GM18526 (cell line): ENCODE measurements at regions not wholly inside any gene's neighbourhood (a gene's known extent, or its start where the extent isn't known, plus 50 kb on each side); places are given as distances from the start of the nearest gene placed in this dataset.

ENCODE experiments used
- POLR2A ChIP-seq: IDR thresholded peaks from 3 replicates; pipeline ENCODE4 v1.6.1; 2011; ENCODE audit not compliant: insufficient read length; ENCODE audit errors: extremely low read depth

GRCh38 chr6:11318835-11319813, 86.7 kb upstream of the NEDD9 start:
- no peak for TF ChIP-seq POLR2A

DNA sequence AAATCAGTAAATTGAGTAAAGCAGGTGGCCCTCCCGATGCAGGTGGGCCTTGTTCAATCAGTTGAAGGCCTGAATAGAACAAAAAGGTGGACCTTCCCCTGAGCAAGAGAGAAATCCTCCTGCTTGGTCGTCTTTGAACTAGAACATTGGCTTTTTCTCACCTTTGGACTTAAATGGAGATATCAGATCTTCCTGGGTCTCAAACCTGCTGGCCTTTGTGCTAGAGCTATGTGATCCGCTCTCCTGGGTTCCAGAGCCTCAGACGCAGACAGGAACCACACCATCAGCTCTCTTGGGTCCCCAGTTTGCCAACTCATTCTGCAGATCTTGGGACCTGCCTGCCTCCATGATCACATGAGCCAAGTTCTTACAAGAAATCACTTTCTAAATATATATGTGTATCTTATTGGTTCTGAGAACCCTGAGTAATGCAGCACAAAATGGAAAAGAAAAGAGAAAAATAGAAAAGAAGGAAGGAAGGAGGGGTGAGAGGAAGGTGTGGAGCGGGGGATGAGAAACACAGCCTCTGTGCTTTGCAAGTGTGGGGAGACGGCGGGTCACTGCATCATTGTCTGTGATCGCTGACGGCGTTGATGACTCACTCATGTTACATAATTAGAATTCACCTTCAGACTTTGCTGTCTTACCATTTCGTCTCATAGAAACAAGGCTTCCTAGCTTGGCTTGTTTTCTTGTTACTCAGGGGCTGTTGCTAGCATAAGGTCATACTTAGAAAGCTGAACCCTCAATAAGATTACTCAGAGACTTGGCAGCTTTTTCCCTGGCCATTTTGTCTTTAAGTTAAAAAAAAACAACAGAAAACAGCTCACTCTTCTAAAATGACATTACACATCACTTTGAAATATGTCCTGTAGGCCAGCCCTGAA, 85.7 kb upstream of the NEDD9 start:
- TF ChIP-seq POLR2A, result no peak

GRCh38 chr6:11315743-11316437, 83.4 kb upstream of the NEDD9 start:
- TF ChIP-seq POLR2A, result no peak

DNA sequence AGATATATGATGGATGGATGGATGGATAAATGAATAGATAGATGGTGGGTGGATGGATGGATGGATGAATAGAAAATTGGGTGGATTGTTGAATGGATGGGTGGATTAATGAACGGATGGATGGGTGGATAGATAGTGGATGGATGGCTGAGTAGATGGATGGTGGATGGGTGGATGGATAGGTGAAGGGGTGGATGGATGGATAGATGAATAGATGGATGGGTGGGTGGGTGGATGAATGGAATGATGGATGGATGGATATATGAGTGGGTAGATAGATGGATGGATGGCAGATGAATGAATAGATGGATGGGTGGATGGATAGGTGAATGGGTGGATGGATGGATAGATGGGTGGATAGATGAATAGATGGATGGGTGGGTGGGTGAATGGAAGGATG, 80.7 kb upstream of the NEDD9 start:
- no peak for TF ChIP-seq POLR2A

GRCh38 chr6:11311970-11312369, 79.5 kb upstream of the NEDD9 start:
- TF ChIP-seq POLR2A, result no peak

- no peak for TF ChIP-seq POLR2A
Measured at GRCh38 chr6:11309947-11310665, 77.6 kb upstream of the NEDD9 start.

DNA sequence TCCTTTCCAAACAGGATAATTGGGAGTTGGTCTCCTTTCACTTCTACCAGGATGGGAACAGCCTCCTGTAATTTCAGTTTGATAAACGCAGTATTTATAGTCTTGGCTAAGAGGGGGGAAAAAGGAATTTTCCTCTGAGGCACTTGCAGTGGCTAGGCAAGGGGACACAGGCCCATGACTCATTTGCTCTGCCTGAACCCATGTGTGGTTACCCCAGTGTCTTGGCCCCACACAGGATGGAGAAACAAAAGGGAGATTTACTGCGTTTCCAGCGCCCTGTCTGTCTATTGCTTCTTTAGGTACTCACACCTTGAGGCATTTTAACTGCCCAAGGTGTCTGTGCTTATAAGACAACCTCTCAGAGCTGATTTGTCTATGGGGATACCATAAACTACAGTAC, 74.8 kb upstream of the NEDD9 start:
- no peak for TF ChIP-seq POLR2A

- no peak for TF ChIP-seq POLR2A
Measured at GRCh38 chr6:11304946-11305345, 72.5 kb upstream of the NEDD9 start.

DNA sequence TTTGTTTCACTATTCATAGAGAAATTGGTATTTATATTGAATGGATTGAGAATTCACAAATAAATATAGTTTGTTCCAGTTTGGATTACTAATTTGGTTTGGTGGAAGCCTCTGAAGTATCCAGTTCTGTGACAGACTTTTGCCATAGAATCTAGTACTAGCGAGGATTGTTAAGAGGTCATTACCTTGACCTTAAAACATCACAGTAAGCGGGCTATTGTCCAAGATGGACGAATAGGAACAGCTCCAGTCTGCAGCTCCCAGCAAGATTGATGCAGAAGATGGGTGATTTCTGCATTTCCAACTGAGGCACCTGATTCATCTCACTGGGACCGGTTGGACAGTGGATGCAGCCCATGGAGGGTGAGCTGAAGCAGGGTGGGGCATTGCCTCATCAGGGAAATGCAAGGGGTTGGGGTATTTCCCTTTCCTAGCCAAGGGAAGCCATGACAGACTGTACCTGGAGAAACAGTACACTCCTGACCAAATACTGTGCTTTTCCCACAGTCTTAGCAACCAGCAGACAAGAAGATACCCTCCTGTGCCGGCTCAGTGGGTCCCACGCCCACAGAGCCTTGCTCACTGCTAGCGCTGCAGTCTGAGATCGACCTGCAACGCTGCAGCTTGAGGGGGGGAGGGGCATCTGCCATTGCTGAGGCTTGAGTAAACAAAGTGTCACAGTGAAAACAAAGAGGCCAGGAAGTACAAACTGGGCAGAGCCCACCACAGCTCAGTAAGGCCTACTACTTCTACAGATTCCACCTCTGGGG, 66.4 kb upstream of the NEDD9 start:
- TF ChIP-seq POLR2A, result no peak

DNA sequence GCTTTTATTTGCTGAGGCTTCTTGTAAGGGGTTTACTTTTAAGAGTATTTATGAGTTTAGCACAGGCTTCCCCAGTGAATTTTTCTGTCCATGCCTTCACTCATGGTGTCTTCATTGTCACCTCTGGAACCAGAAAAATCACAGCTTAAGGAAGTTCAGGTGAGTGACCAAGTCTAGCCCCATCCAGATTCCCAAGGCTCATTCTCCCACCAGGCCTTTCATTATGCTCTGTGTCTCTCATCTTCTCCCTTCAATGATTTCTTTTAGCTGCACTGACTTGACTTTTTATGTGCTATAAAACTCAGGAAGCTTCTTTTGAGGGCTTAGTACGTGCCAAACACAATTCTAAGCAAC, 64.9 kb upstream of the NEDD9 start:
- TF ChIP-seq POLR2A, result no peak

- no peak for TF ChIP-seq POLR2A
Measured at GRCh38 chr6:11296449-11297375, 64.2 kb upstream of the NEDD9 start.

DNA sequence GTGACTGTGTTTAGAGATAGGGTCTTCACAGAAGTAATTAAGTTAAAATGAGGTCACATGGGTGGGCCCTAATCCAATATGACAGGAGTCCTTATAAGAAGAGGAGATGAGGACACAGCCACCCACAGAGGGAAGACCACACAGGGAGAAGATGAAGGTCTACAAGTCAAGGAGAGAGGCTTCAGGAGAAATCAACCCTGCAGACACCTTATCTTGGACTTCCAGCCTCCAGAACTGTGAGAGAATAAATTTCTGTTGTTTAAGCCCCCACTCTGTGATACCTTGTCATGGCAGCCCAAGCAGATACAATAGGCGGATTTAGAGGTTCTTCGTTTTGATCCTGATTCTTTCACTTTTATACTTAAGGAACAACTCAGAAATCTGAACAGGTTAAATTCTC, 63.5 kb upstream of the NEDD9 start:
- no peak for TF ChIP-seq POLR2A

DNA sequence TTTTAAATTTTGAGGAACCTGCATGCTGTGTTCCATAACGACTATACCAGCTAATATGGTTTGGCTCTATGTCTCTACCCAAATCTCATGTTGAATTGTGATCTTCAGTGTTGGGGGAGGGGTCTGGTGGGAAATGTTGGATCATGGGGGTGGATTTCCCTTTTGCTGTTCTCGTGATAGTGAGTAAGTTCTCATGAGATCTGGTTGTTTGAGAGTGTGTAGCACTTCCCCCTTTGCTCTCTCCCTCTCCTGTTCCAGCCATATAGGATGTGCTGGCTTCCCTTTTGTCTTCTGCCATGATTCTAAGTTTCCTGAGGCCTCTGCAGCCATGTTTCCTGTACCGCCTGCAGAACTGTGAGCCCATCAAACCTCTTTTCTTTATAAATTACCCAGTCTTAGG, 61.8 kb upstream of the NEDD9 start:
- TF ChIP-seq POLR2A, result no peak
